ENCODE measurements at regions not wholly inside any gene's neighbourhood (a gene's known extent, or its start where the extent isn't known, plus 50 kb on each side); places are given as distances from the start of the nearest gene placed in this dataset.

- TF ChIP-seq CTCF (IDR thresholded peaks at IDR 0.05) (no peak), POLR2A (IDR thresholded peaks at IDR 0.05) (no peak)
These were observed 159.5 kb upstream of the NRP1 start for GRCh38 chr10:33493978-33494377.
